GM21367 (cell line): ENCODE measurements at regions not wholly inside any gene's neighbourhood (a gene's known extent, or its start where the extent isn't known, plus 50 kb on each side); places are given as distances from the start of the nearest gene placed in this dataset.
"Not testable (repeated sequence)": the region's sequence is repeated elsewhere in the genome, so short reads cannot be mapped to it uniquely, and the experiment has no call there.

Source experiments
- ATAC-seq: cut with Tn5 transposase; IDR thresholded peaks from one replicate; pipeline ENCODE4 v1.9.1; 2021; ENCODE audit not compliant: unreplicated experiment

- no peak for ATAC-seq
Observed at GRCh38 chr2:173467751-173468150, 113.1 kb downstream of the CDCA7 start.

DNA sequence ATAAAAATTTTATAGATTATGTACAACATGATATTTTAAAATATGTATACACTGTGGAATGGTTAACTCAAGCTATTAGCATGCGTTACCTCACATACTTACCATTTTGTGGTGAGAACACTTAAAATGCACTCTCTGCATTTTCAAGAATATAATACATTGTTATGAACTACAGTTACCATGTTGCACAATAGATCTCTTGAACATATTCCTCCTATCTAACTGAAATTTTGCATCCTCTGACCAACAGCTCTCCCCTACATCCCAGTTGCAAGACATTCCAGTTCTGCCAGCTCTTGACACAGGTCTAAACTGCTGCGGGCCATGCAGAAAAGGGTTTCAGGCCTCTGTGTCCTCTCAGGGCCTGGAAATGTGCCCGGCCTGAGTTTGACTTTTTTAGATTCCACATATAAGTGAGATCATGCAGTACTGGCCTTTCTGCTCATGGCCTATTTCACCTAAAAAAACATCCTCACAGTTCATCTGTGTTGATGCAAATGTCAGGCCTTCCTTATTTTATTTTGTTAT lies 113.7 kb downstream of the CDCA7 start:
- no peak for ATAC-seq

GRCh38 chr2:173472112-173472511 lies 117.4 kb downstream of the CDCA7 start:
- ATAC-seq: no peak

DNA sequence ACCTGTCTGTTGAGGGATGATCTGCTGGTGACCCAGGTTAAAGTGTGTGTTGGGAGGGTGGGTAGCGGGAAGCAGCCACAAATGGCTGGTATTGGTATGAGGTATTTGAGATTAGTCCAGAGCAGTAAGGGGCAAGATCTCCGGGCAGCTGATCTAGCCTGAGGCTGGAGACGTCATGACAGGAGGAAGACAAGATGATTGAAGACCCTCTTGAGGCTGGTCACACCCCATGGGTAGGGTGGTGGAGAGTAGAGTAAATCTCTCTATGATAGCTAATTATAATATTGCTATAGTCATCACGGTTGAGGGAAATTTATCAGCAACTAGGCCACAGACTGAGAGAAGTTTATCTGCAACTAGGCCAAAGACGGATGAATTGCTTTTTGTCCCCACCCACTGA lies 128.5 kb downstream of the CDCA7 start:
- ATAC-seq: no peak

DNA sequence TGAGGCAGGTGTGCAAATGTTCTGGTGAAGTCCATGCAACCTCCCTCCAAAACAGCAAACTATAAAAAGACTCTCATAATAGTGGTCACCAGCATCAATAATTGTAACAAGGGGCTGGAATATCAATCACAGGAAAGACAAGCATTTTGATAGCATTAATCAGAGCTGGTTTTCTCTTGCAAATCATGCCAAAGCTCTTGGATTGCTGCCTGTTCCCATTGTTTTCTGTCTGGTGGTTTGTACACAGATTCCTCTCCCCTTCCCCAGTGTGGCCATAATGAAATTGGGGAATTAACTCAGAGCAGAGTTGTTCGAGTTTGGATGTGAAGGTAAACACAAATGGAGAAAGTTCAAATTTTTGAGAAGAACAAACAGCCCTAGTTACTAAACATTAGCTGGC lies 134.2 kb downstream of the CDCA7 start:
- no peak for ATAC-seq

- no peak for ATAC-seq
Observed at GRCh38 chr2:173491418-173491817, 136.7 kb downstream of the CDCA7 start.

DNA sequence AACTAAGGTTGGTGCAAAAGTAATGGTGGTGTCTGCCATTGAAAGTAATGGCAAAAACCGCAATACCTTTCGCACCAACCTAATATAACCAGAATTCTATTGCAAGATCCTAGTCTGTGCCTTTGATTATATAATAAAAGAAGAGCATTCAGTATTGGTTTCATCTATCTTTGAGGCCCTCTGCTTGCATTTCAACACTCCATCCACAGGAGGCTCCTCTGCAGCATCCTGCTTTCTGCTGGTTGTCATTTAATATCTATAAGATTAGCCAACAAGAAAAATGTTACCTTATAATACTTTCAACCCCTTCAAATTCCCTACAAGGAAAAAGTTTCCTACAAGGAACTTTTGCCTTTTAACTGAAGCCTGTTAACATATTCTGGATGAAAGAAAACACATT lies 139.2 kb downstream of the CDCA7 start:
- no peak for ATAC-seq

DNA sequence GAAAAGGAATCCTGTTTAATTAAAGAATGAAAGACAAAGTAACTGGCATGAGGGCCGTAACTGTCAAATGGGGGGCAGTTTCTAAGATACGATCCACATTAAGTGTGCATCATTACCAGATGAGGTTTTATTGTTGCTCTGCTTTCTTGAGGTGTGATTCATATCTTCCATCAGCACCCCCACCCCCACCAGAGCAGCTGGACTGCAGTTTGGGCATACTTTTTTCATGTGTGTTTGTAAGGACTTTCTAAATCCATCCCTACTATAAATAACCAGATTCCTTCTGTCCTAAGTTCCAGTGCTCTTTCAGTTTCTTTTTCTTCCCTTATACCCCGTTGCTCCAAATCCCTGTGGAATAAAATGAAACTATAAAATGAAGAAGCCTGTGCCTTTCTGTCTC lies 142.1 kb downstream of the CDCA7 start:
- ATAC-seq: no peak

DNA sequence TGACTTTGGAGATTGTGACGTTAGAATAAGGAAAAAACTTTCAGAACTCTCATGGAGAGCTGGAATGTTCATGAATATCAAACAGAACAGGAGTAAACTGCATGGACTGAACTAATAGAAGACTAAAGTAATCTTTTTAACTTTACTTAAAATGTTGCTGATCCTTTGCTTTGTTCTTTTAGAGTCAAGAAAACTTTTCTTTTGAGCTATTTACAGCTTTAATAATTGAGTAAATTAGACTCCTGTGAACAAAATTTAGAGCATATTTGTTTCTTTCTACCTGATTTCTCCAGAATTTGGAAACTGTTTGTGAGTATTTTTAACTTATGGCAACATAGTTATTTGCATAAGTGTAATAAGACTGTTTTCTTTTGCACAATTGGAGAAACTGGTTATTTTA lies 146.3 kb downstream of the CDCA7 start:
- ATAC-seq: no peak

DNA sequence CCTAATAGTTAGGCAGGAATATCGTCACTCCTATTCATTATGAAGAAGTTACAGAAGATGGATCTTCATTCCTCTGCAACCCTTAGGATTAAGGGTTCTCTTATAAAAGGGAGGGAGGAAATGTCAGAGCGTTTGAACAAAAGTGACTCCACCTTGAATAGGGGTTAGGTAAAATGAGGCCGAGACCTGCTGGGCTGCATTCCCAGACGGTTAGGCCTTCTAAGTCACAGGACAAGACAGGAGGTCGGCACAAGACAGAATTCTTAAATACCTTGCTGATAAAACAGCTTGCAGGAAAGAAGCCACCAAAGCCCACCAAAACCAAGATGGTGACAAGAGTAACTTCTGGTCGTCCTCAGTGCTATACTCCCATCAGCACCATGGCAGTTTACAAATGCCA lies 147.6 kb downstream of the CDCA7 start:
- no peak for ATAC-seq

GRCh38 chr2:173511357-173511756 lies 156.7 kb downstream of the CDCA7 start:
- no peak for ATAC-seq

DNA sequence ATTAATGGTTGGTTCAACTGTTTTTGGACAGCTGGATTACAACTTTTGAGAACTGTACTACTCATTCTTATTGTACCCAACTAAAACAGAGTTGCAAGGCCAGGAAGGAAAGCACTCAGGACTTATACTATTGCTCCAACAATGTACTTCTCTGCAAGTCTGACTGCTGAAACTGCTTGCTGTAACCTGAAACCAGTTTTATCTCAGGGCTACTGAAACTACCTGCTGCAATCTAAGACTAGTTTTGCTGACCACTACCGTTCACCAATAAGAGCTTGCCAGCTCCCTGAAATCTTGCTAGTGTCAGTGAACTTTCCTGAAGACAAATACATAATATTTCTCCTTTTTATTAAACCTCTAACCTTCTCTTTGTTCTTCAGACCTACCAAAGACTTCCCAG lies 157.3 kb downstream of the CDCA7 start:
- ATAC-seq: no peak

DNA sequence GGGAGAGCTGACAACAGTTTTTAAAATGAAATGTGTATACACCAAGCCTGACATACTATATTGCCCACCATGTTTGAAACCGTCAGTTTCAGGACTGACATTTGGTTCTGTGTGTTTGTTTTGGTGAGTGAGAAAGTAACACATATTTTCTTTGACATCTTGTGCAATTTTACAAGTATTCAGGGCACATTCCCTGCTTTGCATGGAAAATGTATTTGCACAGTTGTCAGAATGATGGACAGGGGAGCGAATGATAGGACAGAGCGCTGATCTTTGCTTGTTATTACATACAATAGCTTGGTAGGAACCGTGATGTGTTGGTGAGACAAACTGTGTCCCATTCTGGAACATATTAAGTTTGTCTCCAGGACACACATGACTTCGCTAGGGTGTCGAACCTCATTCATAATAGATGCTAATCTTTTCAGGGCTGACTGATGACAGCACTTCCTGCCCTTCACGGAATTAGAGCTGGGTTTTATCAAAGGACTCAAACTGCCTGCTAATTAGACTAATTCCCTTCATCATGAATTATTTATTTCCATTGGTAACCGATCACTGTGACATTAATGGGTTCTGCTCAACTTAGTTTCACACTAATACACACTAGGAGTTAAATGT lies 158.5 kb downstream of the CDCA7 start:
- ATAC-seq: no peak

GRCh38 chr2:173520918-173521317 lies 166.2 kb downstream of the CDCA7 start:
- no peak for ATAC-seq

DNA sequence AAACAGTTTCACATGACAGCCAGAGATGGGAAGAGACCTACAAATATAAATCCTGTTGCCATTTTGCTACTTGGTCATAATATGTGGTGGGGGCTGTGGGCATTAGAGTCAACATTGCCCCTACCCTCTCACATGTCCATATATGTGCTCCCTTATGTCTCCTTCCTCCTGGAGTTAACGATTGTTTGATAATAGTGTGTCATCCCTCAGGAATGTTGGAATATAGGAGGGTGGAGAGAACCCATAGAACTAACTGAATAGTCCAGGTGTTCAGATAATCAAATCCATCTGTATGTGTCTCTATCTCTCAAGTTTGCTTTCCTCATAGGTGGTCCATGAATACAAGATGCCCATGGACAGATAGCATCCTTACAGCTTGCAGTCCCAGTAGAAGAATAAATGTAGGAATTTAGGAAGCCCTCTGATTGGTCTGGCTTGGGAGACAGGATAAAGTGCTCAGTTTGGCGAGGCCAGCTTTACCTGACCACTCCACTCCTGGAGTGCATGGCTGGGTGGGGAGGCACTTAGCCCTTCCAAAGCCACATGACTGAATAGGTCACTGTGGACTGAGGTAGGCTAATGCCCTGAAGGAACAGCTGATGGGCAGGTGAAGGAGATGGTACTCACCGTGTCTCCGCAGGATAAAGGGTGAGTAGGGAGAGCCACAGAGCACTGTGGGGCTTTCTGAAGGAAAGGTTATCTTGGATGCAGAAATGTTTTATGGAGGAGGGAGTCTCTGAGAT lies 166.9 kb downstream of the CDCA7 start:
- no peak for ATAC-seq

- ATAC-seq: no peak
Observed at GRCh38 chr2:173523497-173523896, 168.8 kb downstream of the CDCA7 start.

GRCh38 chr2:173524256-173524955 lies 169.7 kb downstream of the CDCA7 start:
- ATAC-seq: no peak

DNA sequence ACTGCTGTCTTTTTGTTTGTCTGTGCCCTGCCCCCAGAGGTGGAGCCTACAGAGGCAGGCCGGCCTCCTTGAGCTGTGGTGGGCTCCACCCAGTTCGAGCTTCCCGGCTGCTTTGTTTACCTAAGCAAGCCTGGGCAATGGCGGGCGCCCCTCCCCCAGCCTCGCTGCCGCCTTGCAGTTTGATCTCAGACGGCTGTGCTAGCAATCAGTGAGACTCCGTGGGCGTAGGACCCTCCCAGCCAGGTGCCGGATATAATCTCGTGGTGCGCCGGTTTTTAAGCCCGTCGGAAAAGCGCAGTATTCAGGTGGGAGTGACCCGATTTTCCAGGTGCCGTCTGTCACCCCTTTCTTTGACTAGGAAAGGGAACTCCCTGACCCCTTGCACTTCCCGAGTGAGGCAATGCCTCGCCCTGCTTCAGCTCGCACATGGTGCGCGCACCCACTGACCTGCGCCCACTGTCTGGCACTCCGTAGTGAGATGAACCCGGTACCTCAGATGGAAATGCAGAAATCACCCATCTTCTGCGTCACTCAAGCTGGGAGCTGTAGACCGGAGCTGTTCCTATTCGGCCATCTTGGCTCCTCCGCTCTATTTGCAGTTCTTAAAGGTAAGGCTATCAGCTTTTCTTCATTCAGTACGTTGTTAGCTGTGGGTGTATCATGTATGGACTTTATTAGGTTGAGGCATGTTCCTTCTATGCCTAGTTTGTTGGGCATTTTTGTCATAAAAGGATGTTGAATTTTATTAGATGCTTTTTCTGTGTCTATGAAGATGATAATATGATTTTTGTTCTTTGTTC lies 178.3 kb downstream of the CDCA7 start:
- ATAC-seq: not testable (repeated sequence)

GRCh38 chr2:173537694-173538093 lies 183.0 kb downstream of the CDCA7 start:
- ATAC-seq: no peak

GRCh38 chr2:173539615-173540014 lies 184.9 kb downstream of the CDCA7 start:
- ATAC-seq: no peak
